GM10248 (cell line): ENCODE measurements at regions not wholly inside any gene's neighbourhood (a gene's known extent, or its start where the extent isn't known, plus 50 kb on each side); places are given as distances from the start of the nearest gene placed in this dataset.

Source experiments
- CTCF ChIA-PET: fragments of 300-600 bp; sonication (Branson Sonifier 250); formaldehyde crosslinking; extraction: SDS; loops from one replicate; lab custom pipeline; 2021; ENCODE audit warnings: antibody characterized with exemption; lab: Yijun Ruan, JAX
- POLR2A ChIA-PET: fragments of 350-650 bp; sonication (Branson Sonifier 250); formaldehyde crosslinking; extraction: SDS; loops from one replicate; lab custom pipeline; 2020; ENCODE audit warnings: antibody characterized with exemption; lab: Yijun Ruan, JAX
- DNase-seq: peaks from one replicate; pipeline ENCODE4 v3.0.0; 2012; ENCODE audit errors: extremely low spot score
- TF ChIP-seq, protein P1 (sequence below): IDR thresholded peaks from 2 replicates; pipeline ENCODE4 v1.5.1; 2012; ENCODE audit warnings: mild to moderate bottlenecking, low read depth; ENCODE audit errors: extremely low read depth, missing control alignments, control extremely low read depth

DNA sequence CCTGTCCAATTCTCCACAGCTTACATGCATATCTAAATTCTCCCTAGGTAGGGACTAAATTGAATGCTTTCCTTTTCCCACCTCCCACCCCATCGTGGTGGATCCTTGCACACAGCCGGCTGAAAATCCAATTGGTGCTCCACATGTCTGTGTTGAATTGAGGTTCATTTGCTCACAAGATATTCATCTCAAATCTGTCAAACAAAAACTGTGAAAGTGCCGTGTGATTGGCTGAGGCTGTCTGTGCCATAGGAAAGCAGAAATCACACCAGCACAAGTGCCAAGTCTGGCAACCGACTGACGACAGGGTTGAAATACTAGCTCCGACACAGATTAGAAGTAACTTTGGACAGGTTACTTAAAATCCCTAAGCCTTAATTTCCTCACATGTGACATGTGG is 823.3 kb downstream of the TDRD15 start:
- CTCF ChIA-PET = no interaction called here
- POLR2A ChIA-PET = no interaction called here
- DNase-seq = no peak
- TF ChIP-seq, protein P1, sequence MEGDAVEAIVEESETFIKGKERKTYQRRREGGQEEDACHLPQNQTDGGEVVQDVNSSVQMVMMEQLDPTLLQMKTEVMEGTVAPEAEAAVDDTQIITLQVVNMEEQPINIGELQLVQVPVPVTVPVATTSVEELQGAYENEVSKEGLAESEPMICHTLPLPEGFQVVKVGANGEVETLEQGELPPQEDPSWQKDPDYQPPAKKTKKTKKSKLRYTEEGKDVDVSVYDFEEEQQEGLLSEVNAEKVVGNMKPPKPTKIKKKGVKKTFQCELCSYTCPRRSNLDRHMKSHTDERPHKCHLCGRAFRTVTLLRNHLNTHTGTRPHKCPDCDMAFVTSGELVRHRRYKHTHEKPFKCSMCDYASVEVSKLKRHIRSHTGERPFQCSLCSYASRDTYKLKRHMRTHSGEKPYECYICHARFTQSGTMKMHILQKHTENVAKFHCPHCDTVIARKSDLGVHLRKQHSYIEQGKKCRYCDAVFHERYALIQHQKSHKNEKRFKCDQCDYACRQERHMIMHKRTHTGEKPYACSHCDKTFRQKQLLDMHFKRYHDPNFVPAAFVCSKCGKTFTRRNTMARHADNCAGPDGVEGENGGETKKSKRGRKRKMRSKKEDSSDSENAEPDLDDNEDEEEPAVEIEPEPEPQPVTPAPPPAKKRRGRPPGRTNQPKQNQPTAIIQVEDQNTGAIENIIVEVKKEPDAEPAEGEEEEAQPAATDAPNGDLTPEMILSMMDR = no peak

- ChIA-PET POLR2A (no interaction called here), CTCF (interaction anchor here (1.8 kb wide), 1 partner anchor 14 kb away, joined by 5 read pairs; no protein-coding TSS in a partner anchor)
- TF ChIP-seq, protein P1 = no peak
Measured at GRCh38 chr2:21966139-21966538, 842.4 kb downstream of the TDRD15 start.

DNA sequence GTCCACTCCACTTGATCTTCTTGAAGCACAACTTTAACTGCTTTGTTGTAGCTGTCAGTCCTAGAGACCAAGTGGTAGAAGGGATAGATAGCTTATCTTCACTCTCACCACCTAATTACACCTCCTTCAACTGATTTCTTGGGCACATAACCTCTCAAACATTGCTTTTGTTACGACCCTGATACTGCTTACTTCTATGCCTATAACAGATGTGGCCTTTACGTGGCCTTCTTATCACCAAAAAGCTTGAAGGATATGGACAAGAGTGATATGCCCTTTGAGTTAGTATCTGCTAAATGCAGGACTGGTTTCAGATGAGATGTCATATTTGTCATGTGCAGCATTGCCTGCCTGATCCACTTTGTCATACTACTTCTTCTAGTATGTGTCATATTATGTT is 847.2 kb downstream of the TDRD15 start:
- CTCF ChIA-PET = interaction anchor here (1.8 kb wide), 1 partner anchor 13 kb away, joined by 5 read pairs; no protein-coding TSS in a partner anchor
- TF ChIP-seq, protein P1 = no peak
- POLR2A ChIA-PET = no interaction called here
- DNase-seq = no peak

More at GRCh38 chr2:21966139-21966538, 842.4 kb downstream of the TDRD15 start:
- DNase-seq = no peak

GRCh38 chr2:21972586-21972985 is 848.8 kb downstream of the TDRD15 start:
- POLR2A ChIA-PET = no interaction called here
- TF ChIP-seq, protein P1 = no peak
- no peak for DNase-seq
- CTCF ChIA-PET = interaction anchor here (1.8 kb wide), 1 partner anchor 15 kb away, joined by 5 read pairs; no protein-coding TSS in a partner anchor

- POLR2A ChIA-PET = no interaction called here
- TF ChIP-seq, protein P1 = no peak
- DNase-seq = no peak
- CTCF ChIA-PET = no interaction called here
Measured at GRCh38 chr2:21981127-21981526, 857.4 kb downstream of the TDRD15 start.

DNA sequence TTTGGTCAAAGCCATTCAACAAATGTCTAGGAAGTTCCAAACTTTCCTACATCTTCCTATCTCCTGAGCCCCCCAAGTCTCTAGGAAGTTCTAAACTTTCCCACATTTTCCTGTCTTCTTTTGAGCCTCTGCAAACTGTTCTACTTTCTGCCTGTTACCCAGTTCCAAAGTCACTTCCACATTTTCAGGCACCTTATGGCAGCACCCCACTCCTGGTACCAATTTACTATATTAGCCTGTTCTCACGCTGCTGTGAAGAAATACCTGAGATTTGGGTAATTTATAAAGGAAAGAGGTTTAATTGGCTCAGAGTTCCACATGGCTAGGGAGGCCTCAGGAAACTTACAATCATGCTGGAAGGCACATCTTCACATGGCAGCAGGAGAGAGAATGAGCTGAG is 869.2 kb downstream of the TDRD15 start:
- no peak for DNase-seq
- TF ChIP-seq, protein P1 = no peak
- ChIA-PET POLR2A (no interaction called here), CTCF (no interaction called here)
